H1 (cell line): ENCODE measurements at regions not wholly inside any gene's neighbourhood (a gene's known extent, or its start where the extent isn't known, plus 50 kb on each side); places are given as distances from the start of the nearest gene placed in this dataset.

Experiments
- CTCF ChIA-PET: fragments of 300-600 bp; sonication (Branson Sonifier 250); formaldehyde crosslinking; loops from one replicate; lab custom pipeline; 2021; ENCODE audit not compliant: partially characterized antibody; lab: Charles Lee
- POLR2A ChIA-PET: fragments of 300-600 bp; sonication (Branson Sonifier 250); formaldehyde crosslinking; loops from one replicate; lab custom pipeline; 2021; ENCODE audit warnings: inconsistent platforms; ENCODE audit not compliant: partially characterized antibody; lab: Charles Lee
- DNase-seq, 2 experiments: peaks; one replicate each; pipeline versions ENCODE4 v3.0.0 to v3.0.0-alpha.2; 2010 to 2022; ENCODE audit warnings: low spot score in 2 of 2, low read depth in 1 of 2, mixed read lengths in 1 of 2
- FAIRE-seq: peaks from 2 replicates; lab custom pipeline; 2011; peaks lifted over from hg19 to GRCh38; lab: Jason Lieb, UNC
- H2AFZ ChIP-seq: 2 replicates; pipeline ENCODE4 v1.8.1; 2012; ENCODE audit warnings: low read length, inconsistent platforms
- H2AK5ac ChIP-seq: 2 replicates; pipeline ENCODE4 v1.6.1; 2013; ENCODE audit warnings: low read depth, low read length
- H2BK120ac ChIP-seq: replicated peaks from 2 replicates; pipeline ENCODE3; 2013; ENCODE audit warnings: low read depth, low read length, inconsistent platforms
- H2BK12ac ChIP-seq: 2 replicates; pipeline ENCODE4 v1.6.1; 2013; ENCODE audit warnings: low read depth, low read length
- H2BK15ac ChIP-seq: 2 replicates; pipeline ENCODE4 v1.6.1; 2013; ENCODE audit warnings: low read length
- H2BK20ac ChIP-seq: 2 replicates; pipeline ENCODE4 v1.6.1; 2013; ENCODE audit warnings: low read length
- H2BK5ac ChIP-seq: 2 replicates; pipeline ENCODE4 v1.6.1; 2013; ENCODE audit warnings: low read depth, low read length
- H3K14ac ChIP-seq: 2 replicates; pipeline ENCODE4 v1.6.1; 2013; ENCODE audit warnings: inconsistent platforms; ENCODE audit not compliant: insufficient read length
- H3K18ac ChIP-seq: 2 replicates; pipeline ENCODE4 v1.6.1; 2013; ENCODE audit warnings: low read length; ENCODE audit errors: extremely low read depth
- H3K23ac ChIP-seq: 2 replicates; pipeline ENCODE4 v1.6.1; 2013; ENCODE audit warnings: inconsistent platforms; ENCODE audit not compliant: insufficient read length
- H3K23me2 ChIP-seq: 2 replicates; pipeline ENCODE4 v1.6.1; 2013; ENCODE audit warnings: low read depth, low read length
- H3K27ac ChIP-seq: 2 replicates; pipeline ENCODE4 v1.6.1; 2011; ENCODE audit warnings: low read depth, low read length, inconsistent platforms
- H3K27me3 ChIP-seq, 4 experiments: replicated peaks in 1 of 4; 1 replicate in 1 of 4; 2 replicates in 3 of 4; pipeline versions ENCODE4 v1.6.1 to v1.8.1; 2011 to 2013; ENCODE audit warnings: low read length in 3 of 4, mild to moderate bottlenecking in 3 of 4, inconsistent platforms in 2 of 4, mixed read lengths in 2 of 4, moderate library complexity in 1 of 4; ENCODE audit not compliant: control insufficient read depth in 3 of 4, insufficient read depth in 3 of 4; ENCODE audit errors: extremely low read depth in 1 of 4
- H3K36me3 ChIP-seq, 4 experiments: 2 replicates each; pipeline versions ENCODE4 v1.6.1 to v1.8.1; 2011 to 2013; ENCODE audit warnings: mild to moderate bottlenecking in 4 of 4, low read length in 3 of 4, moderate library complexity in 2 of 4, control low read depth in 1 of 4, inconsistent platforms in 1 of 4; ENCODE audit not compliant: insufficient read depth in 4 of 4, control insufficient read depth in 2 of 4
- H3K4ac ChIP-seq: replicated peaks from 2 replicates; pipeline ENCODE3; 2013; ENCODE audit warnings: low read length, low read depth, mixed read lengths, inconsistent platforms; ENCODE audit not compliant: insufficient read length
- H3K4me1 ChIP-seq, 4 experiments: replicated peaks in 1 of 4; 1 replicate in 1 of 4; 2 replicates in 3 of 4; pipeline versions ENCODE4 v1.6.1 to v1.8.1; 2011 to 2013; ENCODE audit warnings: low read length in 3 of 4, inconsistent platforms in 2 of 4, mixed read lengths in 1 of 4; ENCODE audit not compliant: insufficient read depth in 4 of 4, control insufficient read depth in 3 of 4
- H3K4me2 ChIP-seq, 2 experiments: 2 replicates each; pipeline versions ENCODE4 v1.6.1 to v1.8.1; 2011 to 2013; ENCODE audit warnings: low read depth in 2 of 2, low read length in 2 of 2, control low read depth in 1 of 2, inconsistent platforms in 1 of 2, mild to moderate bottlenecking in 1 of 2; ENCODE audit not compliant: insufficient read depth in 1 of 2
- H3K4me3 ChIP-seq, 4 experiments: fragments of 200-600, 300-600 bp in 1 of 4; sonication (generic), shearing (Covaris generic), sonication (Bioruptor Twin) in 1 of 4; 2 replicates each; pipeline versions ENCODE4 v1.5.1 to v1.8.1; 2011 to 2016; ENCODE audit warnings: low read length in 4 of 4, low read depth in 3 of 4, control low read depth in 2 of 4, inconsistent platforms in 2 of 4, mild to moderate bottlenecking in 2 of 4, mixed read lengths in 1 of 4, moderate library complexity in 1 of 4; ENCODE audit not compliant: insufficient read depth in 2 of 4; ENCODE audit errors: extremely low read depth in 1 of 4
- H3K56ac ChIP-seq: replicated peaks from 2 replicates; pipeline ENCODE3; 2013; ENCODE audit warnings: low read depth, mild to moderate bottlenecking, mixed read lengths, low read length, inconsistent platforms; ENCODE audit not compliant: insufficient read length
- H3K79me1 ChIP-seq: 2 replicates; pipeline ENCODE4 v1.6.1; 2013; ENCODE audit warnings: low read depth, low read length, control low read depth
- H3K79me2 ChIP-seq, 2 experiments: 2 replicates each; pipeline versions ENCODE4 v1.6.1 to v1.8.1; 2012 to 2013; ENCODE audit warnings: low read length in 2 of 2, mild to moderate bottlenecking in 2 of 2, inconsistent platforms in 1 of 2; ENCODE audit not compliant: insufficient read depth in 2 of 2, control insufficient read depth in 1 of 2
- H3K9ac ChIP-seq, 4 experiments: replicated peaks in 1 of 4; 1 replicate in 1 of 4; 2 replicates in 3 of 4; pipeline versions ENCODE4 v1.6.1 to v1.8.1; 2011 to 2013; ENCODE audit warnings: low read depth in 3 of 4, low read length in 3 of 4, control low read depth in 2 of 4, mild to moderate bottlenecking in 2 of 4, moderate library complexity in 2 of 4, inconsistent platforms in 1 of 4; ENCODE audit errors: extremely low read depth in 1 of 4
- H3K9me3 ChIP-seq, 2 experiments: 2 replicates each; pipeline versions ENCODE4 v1.6.1 to v1.8.1; 2012 to 2013; ENCODE audit warnings: mild to moderate bottlenecking in 2 of 2, moderate library complexity in 2 of 2, control low read depth in 1 of 2, inconsistent platforms in 1 of 2, low read depth in 1 of 2, low read length in 1 of 2, mixed read lengths in 1 of 2; ENCODE audit not compliant: insufficient read depth in 2 of 2
- H4K20me1 ChIP-seq, 2 experiments: replicated peaks in 1 of 2; 2 replicates each; pipeline versions ENCODE3 to v1.8.1; 2011 to 2013; ENCODE audit warnings: inconsistent platforms in 2 of 2, low read length in 2 of 2, mild to moderate bottlenecking in 1 of 2; ENCODE audit not compliant: insufficient read depth in 2 of 2, control insufficient read depth in 1 of 2
- H4K5ac ChIP-seq: 2 replicates; pipeline ENCODE4 v1.6.1; 2013; ENCODE audit warnings: low read length, low read depth, mixed read lengths, inconsistent platforms; ENCODE audit not compliant: insufficient read length
- H4K8ac ChIP-seq: 2 replicates; pipeline ENCODE4 v1.8.0; 2013; ENCODE audit warnings: mild to moderate bottlenecking, moderate library complexity, low read length, inconsistent platforms; ENCODE audit not compliant: insufficient read depth; ENCODE audit errors: extremely low read depth
- H4K91ac ChIP-seq: replicated peaks from 2 replicates; pipeline ENCODE3; 2013; ENCODE audit warnings: low read length, mixed read lengths, inconsistent platforms; ENCODE audit not compliant: insufficient read length
- ASH2L ChIP-seq: fragments of 200-600, 300-600 bp; sonication (generic); IDR thresholded peaks from one replicate; pipeline ENCODE4 v1.7.1; 2017; ENCODE audit warnings: low read length
- EGR1 ChIP-seq: IDR thresholded peaks from 2 replicates; pipeline ENCODE4 v1.6.1; 2011; ENCODE audit warnings: low read depth, low read length, borderline replicate concordance
- WGBS, 2 experiments: shearing (Covaris generic) in 1 of 2; methylation state at CpG; one replicate each; pipeline versions ENCODE4 v1.1.6 to v1.1.7; 2013 to 2015; ENCODE audit warnings: low lambda C conversion rate in 2 of 2, mixed read lengths in 2 of 2, inconsistent platforms in 1 of 2, low coverage in 1 of 2, missing lambda C conversion rate in 1 of 2; ENCODE audit not compliant: insufficient replicate concordance in 2 of 2, insufficient coverage in 1 of 2, insufficient read length in 1 of 2; ENCODE audit errors: extremely low coverage in 1 of 2, missing lambda C conversion rate in 1 of 2; 5-methylcytosine and 5-hydroxymethylcytosine counted together

DNA sequence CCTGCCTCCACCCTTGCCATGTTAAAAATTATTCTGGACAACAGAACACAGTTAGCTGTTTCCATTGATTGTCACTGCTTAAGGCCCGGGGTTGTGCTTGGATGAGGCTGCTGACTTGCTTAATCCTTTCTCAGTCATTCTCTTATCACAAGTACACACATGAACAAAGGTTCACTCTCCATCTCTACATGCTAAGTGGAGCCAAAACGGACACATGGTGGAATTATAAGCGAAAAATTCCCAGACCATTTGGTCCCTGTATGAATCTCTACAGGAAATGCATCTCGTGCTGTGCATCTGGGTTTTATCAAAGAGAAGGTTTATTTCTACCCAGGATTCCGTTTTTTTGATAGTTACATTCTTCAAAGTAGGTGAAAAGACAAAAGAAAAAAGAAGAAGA lies 177.5 kb upstream of the ETAA1 start:
- Histone ChIP-seq H2BK5ac (no peak overlapping the region; the same call in 1 of the 2 replicates), H3K79me1 (no peaks in the 10 kb centered on the region), H3K9ac (no peak overlapping the region), H3K36me3 (no peaks in the 10 kb centered on the region), H3K4me3 (no peak overlapping the region), H2BK120ac (no peak overlapping the region), H4K91ac (no peak overlapping the region), H3K27ac (no peak overlapping the region), H3K4ac (no peak overlapping the region), H3K79me2 (no peaks in the 10 kb centered on the region), H2BK15ac (no peak overlapping the region), H2AK5ac (no peak overlapping the region), H3K23me2 (peaks cover 2% of the 10 kb centered on the region; the same call in 1 of the 2 replicates), H4K5ac (no peak overlapping the region), H3K4me1 (peaks cover 2 to 6% (median 4%) of the 10 kb centered on the region in 4 experiments; a peak in 4 of 7 replicates), H2BK20ac (no peak overlapping the region; the same call in 1 of the 2 replicates), H2BK12ac (no peak overlapping the region), H3K23ac (no peak overlapping the region), H3K18ac (no peak overlapping the region), H3K27me3 (no peaks in the 10 kb centered on the region), H3K9me3 (peaks cover 0 to 9% of the 10 kb centered on the region in 2 experiments; a peak in 1 of 4 replicates), H2AFZ (no peak overlapping the region), H3K14ac (no peak overlapping the region), H4K8ac (no peak overlapping the region), H3K56ac (no peak overlapping the region), H4K20me1 (no peaks in the 10 kb centered on the region), H3K4me2 (no peak overlapping the region)
- DNase-seq (no peak), FAIRE-seq (no peak)
- WGBS, 2 experiments: 95% methylated on average over 5 of the region's 5 CpGs; no CpG with 5 or more reads in 1 of the 2 experiments
- ChIA-PET POLR2A (no interaction called here), CTCF (interaction anchor here (1.0 kb wide), 1 partner anchor 9 kb away, joined by 5 read pairs; no protein-coding TSS in a partner anchor)
- TF ChIP-seq EGR1: no peak
- no peak for TF ChIP-seq ASH2L
